Peyer's patch (tissue), 4 donors: ENCODE measurements at regions not wholly inside any gene's neighbourhood (a gene's known extent, or its start where the extent isn't known, plus 50 kb on each side); places are given as distances from the start of the nearest gene placed in this dataset.

Source experiments
- POLR2A ChIP-seq, 2 donors: fragments of 450-650 bp; IDR thresholded peaks; one replicate each; pipeline ENCODE4 v1.5.1; 2017; ENCODE audit warnings: antibody characterized with exemption in 2 of 2, mild to moderate bottlenecking in 2 of 2, moderate library complexity in 2 of 2
- TF ChIP-seq, protein P1 (sequence below), 6 experiments: fragments of 450-650 bp in 4 of 6; fragments of 200-600 bp in 2 of 6; sonication (generic) in 1 of 6; IDR thresholded peaks; one replicate each; pipeline ENCODE4 v1.5.1; 2017 to 2019; ENCODE audit warnings: antibody characterized with exemption in 6 of 6, mild to moderate bottlenecking in 3 of 6, moderate library complexity in 1 of 6

DNA sequence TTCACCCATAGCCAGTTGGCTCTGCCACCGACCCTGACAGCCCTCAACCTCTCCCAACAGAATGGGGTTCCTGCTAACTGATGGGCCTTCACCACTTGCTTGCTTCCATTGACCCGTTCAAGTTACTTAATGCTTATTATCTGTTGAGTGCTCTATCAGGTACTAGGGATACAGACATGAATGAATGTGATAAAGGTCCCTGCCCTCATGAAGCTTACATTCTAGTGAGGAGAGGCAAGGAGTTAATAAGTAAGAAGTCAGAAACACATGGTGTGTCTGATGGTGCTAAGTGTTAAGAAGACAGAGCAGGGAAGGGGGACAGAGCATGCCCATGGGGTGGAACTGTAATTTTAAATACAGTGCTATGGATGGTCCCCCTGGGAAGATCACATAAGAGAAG lies 107.5 kb upstream of the JUN start:
- TF ChIP-seq, protein P1, sequence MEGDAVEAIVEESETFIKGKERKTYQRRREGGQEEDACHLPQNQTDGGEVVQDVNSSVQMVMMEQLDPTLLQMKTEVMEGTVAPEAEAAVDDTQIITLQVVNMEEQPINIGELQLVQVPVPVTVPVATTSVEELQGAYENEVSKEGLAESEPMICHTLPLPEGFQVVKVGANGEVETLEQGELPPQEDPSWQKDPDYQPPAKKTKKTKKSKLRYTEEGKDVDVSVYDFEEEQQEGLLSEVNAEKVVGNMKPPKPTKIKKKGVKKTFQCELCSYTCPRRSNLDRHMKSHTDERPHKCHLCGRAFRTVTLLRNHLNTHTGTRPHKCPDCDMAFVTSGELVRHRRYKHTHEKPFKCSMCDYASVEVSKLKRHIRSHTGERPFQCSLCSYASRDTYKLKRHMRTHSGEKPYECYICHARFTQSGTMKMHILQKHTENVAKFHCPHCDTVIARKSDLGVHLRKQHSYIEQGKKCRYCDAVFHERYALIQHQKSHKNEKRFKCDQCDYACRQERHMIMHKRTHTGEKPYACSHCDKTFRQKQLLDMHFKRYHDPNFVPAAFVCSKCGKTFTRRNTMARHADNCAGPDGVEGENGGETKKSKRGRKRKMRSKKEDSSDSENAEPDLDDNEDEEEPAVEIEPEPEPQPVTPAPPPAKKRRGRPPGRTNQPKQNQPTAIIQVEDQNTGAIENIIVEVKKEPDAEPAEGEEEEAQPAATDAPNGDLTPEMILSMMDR (IDR thresholded peaks at IDR 0.05): no peak
- TF ChIP-seq POLR2A (IDR thresholded peaks at IDR 0.05): no peak
